Caco-2 (cell line): ENCODE measurements at regions not wholly inside any gene's neighbourhood (a gene's known extent, or its start where the extent isn't known, plus 50 kb on each side); places are given as distances from the start of the nearest gene placed in this dataset.
"Not testable (repeated sequence)": the region's sequence is repeated elsewhere in the genome, so short reads cannot be mapped to it uniquely, and the experiment has no call there.

Experiments
- BruUV-seq: library from RNA; stranded (reverse); fragments of 400-500 nt; replicated peaks from 2 replicates; lab custom pipeline; 2021; lab: Mats Ljungman, UMichigan
- CTCF ChIA-PET: fragments of 300-600 bp; sonication (Branson Sonifier 250); formaldehyde crosslinking; loops from one replicate; lab custom pipeline; 2022; ENCODE audit warnings: antibody characterized with exemption; lab: Charles Lee
- POLR2A ChIA-PET: fragments of 300-600 bp; sonication (Branson Sonifier 250); formaldehyde crosslinking; loops from one replicate; lab custom pipeline; 2022; ENCODE audit warnings: antibody characterized with exemption; lab: Charles Lee
- DNase-seq, 2 experiments: peaks; one replicate each; pipeline versions ENCODE4 v3.0.0 to v3.0.0-alpha.2; 2020 to 2022
- H3K27me3 ChIP-seq: replicated peaks from 2 replicates; pipeline ENCODE4 v1.6.0; 2011; ENCODE audit warnings: low read length; ENCODE audit not compliant: control insufficient read depth, insufficient read depth
- H3K36me3 ChIP-seq: 2 replicates; pipeline ENCODE4 v1.5.1; 2011; ENCODE audit warnings: low read length; ENCODE audit not compliant: control insufficient read depth, insufficient read depth
- H3K4me1 ChIP-seq: fragments of 250-450 bp; sonication (Bioruptor Pico); 2 replicates; pipeline ENCODE4 v1.5.1; 2020; ENCODE audit warnings: mild to moderate bottlenecking
- H3K4me3 ChIP-seq: 2 replicates; pipeline ENCODE4 v1.5.1; 2011; ENCODE audit warnings: low read depth, mild to moderate bottlenecking, control low read depth, low read length
- H3K9me3 ChIP-seq: fragments of 250-450 bp; sonication (Bioruptor Pico); 2 replicates; pipeline ENCODE4 v1.5.1; 2020; ENCODE audit warnings: mild to moderate bottlenecking, moderate library complexity
- H3K27ac Mint-ChIP-seq: one replicate; pipeline ENCODE4 v1.8.0; 2022; ENCODE audit warnings: mixed read lengths; ENCODE audit not compliant: unreplicated experiment
- H3K27me3 Mint-ChIP-seq: one replicate; pipeline ENCODE4 v1.8.0; 2022; ENCODE audit warnings: mixed read lengths; ENCODE audit not compliant: insufficient read depth, unreplicated experiment
- H3K36me3 Mint-ChIP-seq: one replicate; pipeline ENCODE4 v1.8.0; 2022; ENCODE audit warnings: mild to moderate bottlenecking, mixed read lengths; ENCODE audit not compliant: insufficient read depth, unreplicated experiment
- H3K4me1 Mint-ChIP-seq: one replicate; pipeline ENCODE4 v1.8.0; 2022; ENCODE audit warnings: low read depth, mixed read lengths; ENCODE audit not compliant: unreplicated experiment
- H3K4me3 Mint-ChIP-seq: one replicate; pipeline ENCODE4 v1.8.0; 2022; ENCODE audit warnings: mild to moderate bottlenecking, moderate library complexity, mixed read lengths; ENCODE audit not compliant: unreplicated experiment
- H3K9me3 Mint-ChIP-seq: one replicate; pipeline ENCODE4 v1.8.0; 2022; ENCODE audit warnings: mixed read lengths; ENCODE audit not compliant: unreplicated experiment
- CTCF ChIP-seq, 2 experiments: fragments of 200-600 bp in 1 of 2; IDR thresholded peaks; 1 replicate in 1 of 2; 2 replicates in 1 of 2; pipeline versions ENCODE4 v1.5.1 to v1.8.0; 2011 to 2022; ENCODE audit warnings: antibody characterized with exemption in 1 of 2, control low read depth in 1 of 2, inconsistent platforms in 1 of 2, low read depth in 1 of 2, low read length in 1 of 2, mild to moderate bottlenecking in 1 of 2, moderate library complexity in 1 of 2; ENCODE audit not compliant: insufficient read depth in 1 of 2, severe bottlenecking in 1 of 2, unreplicated experiment in 1 of 2
- intact Hi-C: fragments of 100-400 bp; cut with micrococcal nuclease; formaldehyde crosslinking; loops from one replicate; pipeline ENCODE4 v1.10.0; 2022; ENCODE audit not compliant: unreplicated experiment

DNA sequence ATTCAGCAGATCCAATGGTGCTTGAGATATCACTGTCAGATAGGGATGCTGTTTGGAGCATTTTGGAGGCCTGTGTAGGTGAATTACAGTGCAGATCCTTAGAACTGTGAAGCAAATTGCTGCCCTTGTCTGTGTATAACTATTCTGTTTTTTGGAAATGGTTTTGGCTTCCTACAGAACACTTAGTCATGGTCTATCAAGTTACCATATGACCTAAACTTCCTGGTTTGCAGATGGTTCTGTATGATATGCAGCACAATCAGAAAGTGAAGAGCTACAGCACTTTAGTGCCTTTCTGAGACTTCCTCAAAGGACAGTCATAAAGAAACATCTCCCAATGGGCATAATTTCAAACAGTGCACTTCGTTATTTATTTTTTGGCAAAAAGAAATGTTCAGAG lies 688.6 kb downstream of the SH3BGRL start:
- Histone ChIP-seq H3K9me3 (no peaks in the 10 kb centered on the region), H3K27me3 (no peaks in the 10 kb centered on the region), H3K4me1 (no peaks in the 10 kb centered on the region), H3K4me3 (no peak overlapping the region), H3K36me3 (no peaks in the 10 kb centered on the region)
- no peaks in the 10 kb centered on the region for H3K4me1 Mint-ChIP-seq
- no TSS peak for BruUV-seq
- no peaks in the 10 kb centered on the region for H3K27me3 Mint-ChIP-seq
- no peak for TF ChIP-seq CTCF (IDR thresholded peaks at IDR 0.05; ENCODE audit: insufficient read depth in 1 of 2, low read depth in 1 of 2, low read length in 1 of 2, severe bottlenecking in 1 of 2, unreplicated experiment in 1 of 2)
- H3K36me3 Mint-ChIP-seq: no peaks in the 10 kb centered on the region
- no peaks in the 10 kb centered on the region for H3K9me3 Mint-ChIP-seq
- H3K4me3 Mint-ChIP-seq: no peak overlapping the region
- intact Hi-C loops: no loop called here
- CTCF ChIA-PET: no interaction called here
- POLR2A ChIA-PET: no interaction called here
- no peak overlapping the region for H3K27ac Mint-ChIP-seq
- DNase-seq: no peak

- Mint-ChIP-seq H3K4me3 (no peak overlapping the region), H3K9me3 (no peaks in the 10 kb centered on the region)
- POLR2A ChIA-PET: no interaction called here
These were observed 698.6 kb downstream of the SH3BGRL start for GRCh38 chrX:81900522-81900921.

DNA sequence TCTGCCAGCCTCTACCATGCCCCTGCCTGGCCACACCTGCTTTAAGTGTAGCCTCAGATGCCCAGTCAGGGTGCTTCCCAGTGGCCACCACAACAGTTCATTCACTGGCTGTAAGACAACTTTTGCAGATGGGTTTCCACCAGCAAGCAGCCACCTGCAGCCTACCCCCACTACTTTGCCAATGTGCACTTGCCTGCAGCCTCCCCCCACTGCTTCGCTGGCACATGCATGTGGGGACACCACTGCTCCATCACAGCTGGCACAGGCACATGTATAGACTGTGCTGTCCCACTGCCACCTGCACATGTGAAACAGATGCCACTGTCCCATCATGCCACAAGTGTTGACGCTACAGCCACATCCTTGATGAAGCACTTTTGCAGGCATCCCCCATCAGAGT lies 723.9 kb downstream of the SH3BGRL start:
- no peaks in the 10 kb centered on the region for H3K9me3 Mint-ChIP-seq
- no peaks in the 10 kb centered on the region for H3K27me3 Mint-ChIP-seq
- no peak overlapping the region for H3K27ac Mint-ChIP-seq

More at GRCh38 chrX:81900522-81900921, 698.6 kb downstream of the SH3BGRL start:
- BruUV-seq: no TSS peak
- CTCF ChIA-PET: no interaction called here
- no peak for TF ChIP-seq CTCF (IDR thresholded peaks at IDR 0.05; ENCODE audit: insufficient read depth in 1 of 2, low read depth in 1 of 2, low read length in 1 of 2, severe bottlenecking in 1 of 2, unreplicated experiment in 1 of 2)
- Mint-ChIP-seq H3K27me3 (no peaks in the 10 kb centered on the region), H3K36me3 (no peaks in the 10 kb centered on the region), H3K27ac (no peak overlapping the region), H3K4me1 (no peaks in the 10 kb centered on the region)
- DNase-seq: no peak
- Histone ChIP-seq H3K36me3 (no peaks in the 10 kb centered on the region), H3K9me3 (no peaks in the 10 kb centered on the region), H3K4me3 (no peak overlapping the region), H3K4me1 (no peaks in the 10 kb centered on the region), H3K27me3 (no peaks in the 10 kb centered on the region)
- intact Hi-C loops: no loop called here

DNA sequence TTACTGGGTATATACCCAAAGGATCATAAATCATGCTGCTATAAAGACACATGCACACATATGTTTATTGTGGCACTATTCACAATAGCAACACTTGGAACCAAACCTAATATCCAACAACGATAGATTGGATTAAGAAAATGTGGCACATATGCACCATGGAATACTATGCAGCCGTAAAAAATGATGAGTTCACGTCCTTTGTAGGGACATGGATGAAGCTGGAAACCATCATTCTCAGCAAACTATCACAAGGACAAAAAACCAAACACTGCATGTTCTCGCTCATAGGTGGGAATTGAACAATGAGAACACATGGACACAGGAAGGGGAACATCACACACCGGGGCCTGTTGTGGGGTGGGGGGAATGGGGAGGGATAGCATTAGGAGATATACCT lies 744.0 kb downstream of the SH3BGRL start:
- intact Hi-C loops, BruUV-seq, DNase-seq, H3K4me1 ChIP-seq, H3K27me3 ChIP-seq, H3K36me3 ChIP-seq, H3K4me3 Mint-ChIP-seq, H3K4me1 Mint-ChIP-seq, H3K9me3 Mint-ChIP-seq, H3K27ac Mint-ChIP-seq, H3K36me3 Mint-ChIP-seq, H3K27me3 Mint-ChIP-seq, H3K9me3 ChIP-seq, POLR2A ChIA-PET, H3K4me3 ChIP-seq, CTCF ChIA-PET: not testable (repeated sequence)

More for the DNA sequence above, 723.9 kb downstream of the SH3BGRL start:
- no peak for DNase-seq
- Mint-ChIP-seq H3K36me3 (no peaks in the 10 kb centered on the region), H3K4me1 (no peaks in the 10 kb centered on the region), H3K4me3 (no peak overlapping the region)
- H3K4me1 ChIP-seq: no peaks in the 10 kb centered on the region
- no peak overlapping the region for H3K4me3 ChIP-seq
- no TSS peak for BruUV-seq
- CTCF ChIA-PET: no interaction called here
- intact Hi-C loops: no loop called here
- no peak for TF ChIP-seq CTCF (IDR thresholded peaks at IDR 0.05; ENCODE audit: insufficient read depth in 1 of 2, low read depth in 1 of 2, low read length in 1 of 2, severe bottlenecking in 1 of 2, unreplicated experiment in 1 of 2)
- no peaks in the 10 kb centered on the region for H3K36me3 ChIP-seq
- H3K9me3 ChIP-seq: no peaks in the 10 kb centered on the region
- no peaks in the 10 kb centered on the region for H3K27me3 ChIP-seq
- POLR2A ChIA-PET: no interaction called here
